GM12891 (cell line): ENCODE measurements at regions not wholly inside any gene's neighbourhood (a gene's known extent, or its start where the extent isn't known, plus 50 kb on each side); places are given as distances from the start of the nearest gene placed in this dataset.

Experiments used
- DNase-seq: peaks from one replicate; pipeline ENCODE4 v3.0.0; 2011; ENCODE audit warnings: low spot score; ENCODE audit not compliant: insufficient read length
- FAIRE-seq: peaks from 2 replicates; lab custom pipeline; 2011; peaks lifted over from hg19 to GRCh38; lab: Jason Lieb, UNC
- PAX5 ChIP-seq: IDR thresholded peaks from 2 replicates; pipeline ENCODE4 v1.6.1; 2011; ENCODE audit warnings: low read length, moderate library complexity, mild to moderate bottlenecking; ENCODE audit not compliant: insufficient read depth, severe bottlenecking
- POLR2A ChIP-seq: IDR thresholded peaks from 2 replicates; pipeline ENCODE4 v1.6.1; 2011; ENCODE audit warnings: low read depth, low read length, control low read depth
- POLR2AphosphoS5 ChIP-seq: IDR thresholded peaks from 2 replicates; pipeline ENCODE4 v1.6.1; 2011; ENCODE audit warnings: low read depth, low read length, control low read depth
- POU2F2 ChIP-seq: IDR thresholded peaks from 2 replicates; pipeline ENCODE4 v1.6.1; 2011; ENCODE audit warnings: low read depth, mild to moderate bottlenecking, control low read depth, low read length, moderate library complexity
- SPI1 ChIP-seq: IDR thresholded peaks from 2 replicates; pipeline ENCODE4 v1.6.1; 2011; ENCODE audit warnings: low read depth, low read length, control low read depth
- TAF1 ChIP-seq: IDR thresholded peaks from 2 replicates; pipeline ENCODE4 v1.6.1; 2011; ENCODE audit warnings: low read depth, low read length, control low read depth

GRCh38 chr2:126822921-126823320 lies 75.8 kb upstream of the TEX51 start:
- no peak for FAIRE-seq
- TF ChIP-seq PAX5 (no peak), TAF1 (no peak), POLR2A (no peak), POU2F2 (no peak), POLR2AphosphoS5 (no peak), SPI1 (no peak)
- DNase-seq = no peak

GRCh38 chr2:126823951-126824350 lies 74.7 kb upstream of the TEX51 start:
- FAIRE-seq (no peak), DNase-seq (no peak)

GRCh38 chr2:126824663-126825062 lies 74.0 kb upstream of the TEX51 start:
- DNase-seq (no peak), FAIRE-seq (no peak)
- TF ChIP-seq POU2F2 = no peak

More at GRCh38 chr2:126823951-126824350, 74.7 kb upstream of the TEX51 start:
- TF ChIP-seq POLR2A (no peak), POLR2AphosphoS5 (no peak), SPI1 (no peak), PAX5 (no peak), POU2F2 (no peak), TAF1 (no peak)

GRCh38 chr2:126825316-126825715 lies 73.4 kb upstream of the TEX51 start:
- TF ChIP-seq POLR2AphosphoS5 (no peak), POLR2A (no peak), SPI1 (no peak), POU2F2 (no peak), TAF1 (no peak)
- DNase-seq = no peak
- FAIRE-seq = no peak

GRCh38 chr2:126826491-126826890 lies 72.2 kb upstream of the TEX51 start:
- FAIRE-seq = no peak

GRCh38 chr2:126827371-126827770 lies 71.3 kb upstream of the TEX51 start:
- DNase-seq (no peak), FAIRE-seq (no peak)
- TF ChIP-seq POU2F2 (no peak), TAF1 (no peak), POLR2A (no peak), POLR2AphosphoS5 (no peak), PAX5 (no peak), SPI1 (no peak)

More at GRCh38 chr2:126826491-126826890, 72.2 kb upstream of the TEX51 start:
- no peak for DNase-seq
- TF ChIP-seq TAF1 = no peak
- TF ChIP-seq SPI1 = no peak
- no peak for TF ChIP-seq POU2F2
- TF ChIP-seq POLR2AphosphoS5 = no peak
- TF ChIP-seq POLR2A = no peak
- TF ChIP-seq PAX5 = no peak

GRCh38 chr2:126828051-126828450 lies 70.6 kb upstream of the TEX51 start:
- DNase-seq (no peak), FAIRE-seq (no peak)
- TF ChIP-seq POLR2A (no peak), POLR2AphosphoS5 (no peak), POU2F2 (no peak), PAX5 (no peak), SPI1 (no peak), TAF1 (no peak)

GRCh38 chr2:126828491-126828890 lies 70.2 kb upstream of the TEX51 start:
- FAIRE-seq (no peak), DNase-seq (no peak)
- no peak for TF ChIP-seq POU2F2
- TF ChIP-seq SPI1 = no peak
- no peak for TF ChIP-seq TAF1
- TF ChIP-seq PAX5 = no peak
- TF ChIP-seq POLR2AphosphoS5 = no peak
- no peak for TF ChIP-seq POLR2A

- TF ChIP-seq TAF1 (no peak), SPI1 (no peak), POLR2A (no peak), PAX5 (no peak), POLR2AphosphoS5 (no peak), POU2F2 (no peak)
- no peak for FAIRE-seq
- no peak for DNase-seq
Observed at GRCh38 chr2:126831234-126832005, 67.3 kb upstream of the TEX51 start.

- TF ChIP-seq POLR2AphosphoS5 = no peak
- TF ChIP-seq TAF1 = no peak
- no peak for TF ChIP-seq PAX5
- TF ChIP-seq SPI1 = no peak
- FAIRE-seq (no peak), DNase-seq (no peak)
Observed at GRCh38 chr2:126832014-126832413, 66.7 kb upstream of the TEX51 start.
